Liver (tissue), 8 donors: ENCODE measurements at regions not wholly inside any gene's neighbourhood (a gene's known extent, or its start where the extent isn't known, plus 50 kb on each side); places are given as distances from the start of the nearest gene placed in this dataset.

ENCODE experiments used
- DNase-seq: peaks from one replicate; pipeline ENCODE4 v3.0.0-alpha.2; 2017; ENCODE audit warnings: low spot score
- H3K27ac ChIP-seq, 2 donors: one replicate each; pipeline ENCODE4 v1.7.0; 2013; ENCODE audit warnings: inconsistent platforms in 2 of 2, low read length in 2 of 2, control low read depth in 1 of 2, low read depth in 1 of 2, mild to moderate bottlenecking in 1 of 2
- H3K27me3 ChIP-seq, 4 donors: one replicate each; pipeline versions ENCODE4 v1.6.1 to v1.7.0; 2013; ENCODE audit warnings: low read length in 3 of 4, inconsistent platforms in 1 of 4, mild to moderate bottlenecking in 1 of 4, moderate library complexity in 1 of 4; ENCODE audit not compliant: control insufficient read depth in 4 of 4, insufficient read depth in 4 of 4
- H3K36me3 ChIP-seq, 4 donors: one replicate each; pipeline versions ENCODE4 v1.6.1 to v1.7.0; 2013; ENCODE audit warnings: low read length in 3 of 4, mild to moderate bottlenecking in 3 of 4, low read depth in 1 of 4, moderate library complexity in 1 of 4; ENCODE audit not compliant: control insufficient read depth in 4 of 4, insufficient read depth in 3 of 4
- H3K4me1 ChIP-seq, 4 donors: one replicate each; pipeline versions ENCODE4 v1.6.1 to v1.7.0; 2013; ENCODE audit warnings: low read length in 3 of 4, mild to moderate bottlenecking in 3 of 4, moderate library complexity in 1 of 4; ENCODE audit not compliant: control insufficient read depth in 4 of 4, insufficient read depth in 4 of 4
- H3K4me3 ChIP-seq, 3 donors: one replicate each; pipeline versions ENCODE4 v1.6.1 to v1.7.0; 2013; ENCODE audit warnings: low read length in 3 of 3, control low read depth in 1 of 3, low read depth in 1 of 3, mild to moderate bottlenecking in 1 of 3
- H3K9ac ChIP-seq, 2 donors: one replicate each; pipeline ENCODE4 v1.7.0; 2013; ENCODE audit warnings: low read length in 2 of 2, mild to moderate bottlenecking in 2 of 2, moderate library complexity in 2 of 2, control low read depth in 1 of 2, low read depth in 1 of 2
- H3K9me3 ChIP-seq, 4 donors: one replicate each; pipeline versions ENCODE4 v1.6.1 to v1.7.0; 2013; ENCODE audit warnings: low read length in 3 of 4; ENCODE audit not compliant: control insufficient read depth in 4 of 4
- CTCF ChIP-seq: fragments of 150-350 bp; IDR thresholded peaks from 2 replicates; pipeline ENCODE4 v1.5.1; 2017; ENCODE audit warnings: improper control_type of control experiment, low read depth, low read length; ENCODE audit not compliant: missing input control
- EGR1 ChIP-seq, 2 donors: IDR thresholded peaks; 2 replicates each; pipeline ENCODE4 v1.6.1; 2016 to 2018; ENCODE audit warnings: antibody characterized with exemption in 2 of 2, low read depth in 2 of 2
- FOXA1 ChIP-seq: IDR thresholded peaks from 2 replicates; pipeline ENCODE4 v1.6.1; 2016; ENCODE audit warnings: antibody characterized with exemption
- FOXA2 ChIP-seq: IDR thresholded peaks from 2 replicates; pipeline ENCODE4 v1.6.1; 2016; ENCODE audit warnings: antibody characterized with exemption
- GABPA ChIP-seq, 2 donors: IDR thresholded peaks in 1 of 2; conservative IDR thresholded peaks in 1 of 2; 2 replicates each; pipeline ENCODE4 v1.6.1; 2016; ENCODE audit warnings: antibody characterized with exemption in 2 of 2, mild to moderate bottlenecking in 1 of 2, moderate library complexity in 1 of 2
- HNF4A ChIP-seq, 2 donors: conservative IDR thresholded peaks; 2 replicates each; pipeline ENCODE4 v1.6.1; 2016; ENCODE audit warnings: antibody characterized with exemption in 2 of 2, mild to moderate bottlenecking in 2 of 2
- HNF4G ChIP-seq: IDR thresholded peaks from 2 replicates; pipeline ENCODE4 v1.6.1; 2016; ENCODE audit warnings: antibody characterized with exemption
- JUND ChIP-seq, 2 donors: IDR thresholded peaks; 2 replicates each; pipeline ENCODE4 v1.6.1; 2016; ENCODE audit warnings: antibody characterized with exemption in 2 of 2
- MAX ChIP-seq: IDR thresholded peaks from 2 replicates; pipeline ENCODE4 v1.6.1; 2016; ENCODE audit warnings: antibody characterized with exemption
- NR2F2 ChIP-seq: IDR thresholded peaks from 2 replicates; pipeline ENCODE4 v1.6.1; 2016; ENCODE audit warnings: antibody characterized with exemption
- RAD21 ChIP-seq, 2 donors: IDR thresholded peaks; 2 replicates each; pipeline ENCODE4 v1.6.1; 2016; ENCODE audit warnings: antibody characterized with exemption in 2 of 2, mild to moderate bottlenecking in 2 of 2
- REST ChIP-seq: IDR thresholded peaks from 2 replicates; pipeline ENCODE4 v1.6.1; 2016; ENCODE audit warnings: antibody characterized with exemption, mild to moderate bottlenecking
- RXRA ChIP-seq, 2 donors: IDR thresholded peaks; 2 replicates each; pipeline ENCODE4 v1.6.1; 2017 to 2018; ENCODE audit warnings: antibody characterized with exemption in 2 of 2, mild to moderate bottlenecking in 1 of 2
- SP1 ChIP-seq: IDR thresholded peaks from 2 replicates; pipeline ENCODE4 v1.6.1; 2018; ENCODE audit warnings: antibody characterized with exemption, mild to moderate bottlenecking
- TAF1 ChIP-seq: conservative IDR thresholded peaks from 2 replicates; pipeline ENCODE4 v1.6.1; 2016; ENCODE audit warnings: antibody characterized with exemption, mild to moderate bottlenecking
- YY1 ChIP-seq: IDR thresholded peaks from 2 replicates; pipeline ENCODE4 v1.6.1; 2016; ENCODE audit warnings: antibody characterized with exemption, mild to moderate bottlenecking
- ZBTB33 ChIP-seq: IDR thresholded peaks from 2 replicates; pipeline ENCODE4 v1.6.1; 2016; ENCODE audit warnings: antibody characterized with exemption
- WGBS: extraction: QIAGEN DNeasy Blood & Tissue Kit; methylation state at CpG from one replicate; pipeline ENCODE4 v1.1.7; 2013; 5-methylcytosine and 5-hydroxymethylcytosine counted together
- TF ChIP-seq, protein P1 (sequence below): IDR thresholded peaks from 2 replicates; pipeline ENCODE4 v1.6.1; 2016; ENCODE audit warnings: antibody characterized with exemption
- donor health status: healthy.
- donor health status: healthy.
- donor health status: healthy.
- donor health status: healthy.
- donor health status: healthy.

DNA sequence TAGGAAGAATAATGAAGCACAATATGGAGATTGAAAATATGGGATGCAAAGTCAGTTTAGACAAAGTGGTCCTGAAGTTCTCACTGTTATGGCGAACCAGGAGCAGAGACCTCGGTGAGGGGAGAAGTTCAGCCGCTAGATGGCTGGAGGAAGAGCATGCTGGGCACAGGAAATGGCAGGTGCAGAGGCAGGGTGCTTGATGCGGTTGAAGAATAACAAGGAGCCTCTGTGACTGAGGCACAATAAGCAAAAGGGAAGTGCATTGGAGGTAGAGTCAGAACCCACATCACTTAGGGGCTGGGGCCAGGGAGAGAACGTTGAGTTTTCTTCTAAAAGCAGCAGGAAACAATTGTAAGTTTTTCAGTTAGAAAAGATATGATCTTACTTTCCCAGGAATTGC is 1725.2 kb downstream of the EFNB2 start:
- TF ChIP-seq EGR1 (IDR thresholded peaks at IDR 0.05; ENCODE audit: low read depth in 2 of 2) (no peak), ZBTB33 (no peak), HNF4G (no peak), REST (no peak), RXRA (IDR thresholded peaks at IDR 0.05) (no peak), MAX (no peak), NR2F2 (no peak), YY1 (no peak), CTCF (no peak), RAD21 (IDR thresholded peaks at IDR 0.05) (no peak), FOXA2 (no peak), GABPA (IDR thresholded peaks at IDR 0.05 in 1 of 2, conservative IDR thresholded peaks at IDR 0.05 in 1 of 2) (no peak), JUND (IDR thresholded peaks at IDR 0.05) (no peak), TAF1 (no peak), HNF4A (conservative IDR thresholded peaks at IDR 0.05) (no peak), SP1 (no peak), FOXA1 (no peak)
- TF ChIP-seq, protein P1, sequence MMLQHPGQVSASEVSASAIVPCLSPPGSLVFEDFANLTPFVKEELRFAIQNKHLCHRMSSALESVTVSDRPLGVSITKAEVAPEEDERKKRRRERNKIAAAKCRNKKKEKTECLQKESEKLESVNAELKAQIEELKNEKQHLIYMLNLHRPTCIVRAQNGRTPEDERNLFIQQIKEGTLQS = no peak
- no peak overlapping the region for H3K9ac ChIP-seq
- no peaks in the 10 kb centered on the region for H3K27me3 ChIP-seq
- no peak for DNase-seq
- H3K4me1 ChIP-seq = no peaks in the 10 kb centered on the region
- no peak overlapping the region for H3K4me3 ChIP-seq
- H3K9me3 ChIP-seq = peaks cover 0 to 1% (median 0%) of the 10 kb centered on the region in 4 donors
- 71% methylated on average over 5 of the region's 5 CpGs for WGBS
- H3K27ac ChIP-seq = no peak overlapping the region
- no peaks in the 10 kb centered on the region for H3K36me3 ChIP-seq

- Histone ChIP-seq H3K9ac (no peak overlapping the region), H3K9me3 (peaks cover 0 to 1% (median 0%) of the 10 kb centered on the region in 4 donors), H3K27ac (no peak overlapping the region)
- TF ChIP-seq REST = no peak
- no peak for TF ChIP-seq RXRA (IDR thresholded peaks at IDR 0.05)
- no peak for TF ChIP-seq FOXA2
- no peak for TF ChIP-seq TAF1
- no peak for TF ChIP-seq MAX
- TF ChIP-seq NR2F2 = no peak
- TF ChIP-seq RAD21 (IDR thresholded peaks at IDR 0.05) = no peak
- TF ChIP-seq JUND (IDR thresholded peaks at IDR 0.05) = no peak
- no peak for TF ChIP-seq ZBTB33
- TF ChIP-seq GABPA (IDR thresholded peaks at IDR 0.05 in 1 of 2, conservative IDR thresholded peaks at IDR 0.05 in 1 of 2) = no peak
Observed at GRCh38 chr13:104809483-104809882, 1726.0 kb downstream of the EFNB2 start.

More at GRCh38 chr13:104809483-104809882, 1726.0 kb downstream of the EFNB2 start:
- 66% methylated on average over 4 of the region's 4 CpGs for WGBS
- no peak for DNase-seq
- Histone ChIP-seq H3K4me3 (no peak overlapping the region), H3K27me3 (no peaks in the 10 kb centered on the region), H3K4me1 (no peaks in the 10 kb centered on the region), H3K36me3 (no peaks in the 10 kb centered on the region)
